Transverse colon (tissue), 4 donors: ENCODE measurements at regions not wholly inside any gene's neighbourhood (a gene's known extent, or its start where the extent isn't known, plus 50 kb on each side); places are given as distances from the start of the nearest gene placed in this dataset.

Experiments
- DNase-seq: peaks from one replicate; pipeline ENCODE4 v3.0.0-alpha.2; 2019
- H3K27ac ChIP-seq, 4 donors: fragments of 200-600 bp; sonication (generic); 2 replicates each; pipeline ENCODE4 v1.5.1; 2016 to 2018; ENCODE audit warnings: inconsistent platforms in 4 of 4
- H3K27me3 ChIP-seq: fragments of 200-600 bp; sonication (generic); 2 replicates; pipeline ENCODE4 v1.5.1; 2017; ENCODE audit warnings: inconsistent platforms
- H3K36me3 ChIP-seq, 4 donors: fragments of 200-600 bp; sonication (generic); 2 replicates each; pipeline ENCODE4 v1.5.1; 2017 to 2019; ENCODE audit warnings: inconsistent platforms in 4 of 4
- H3K4me1 ChIP-seq, 4 donors: fragments of 200-600 bp; sonication (generic); 2 replicates each; pipeline ENCODE4 v1.5.1; 2017 to 2020; ENCODE audit warnings: inconsistent platforms in 4 of 4
- H3K4me3 ChIP-seq, 4 donors: fragments of 200-600 bp; sonication (generic); 1 replicate in 1 of 4; 2 replicates in 3 of 4; pipeline versions ENCODE4 v1.5.1 to v1.6.1; 2017 to 2019; ENCODE audit warnings: inconsistent platforms in 4 of 4
- H3K9me3 ChIP-seq, 2 donors: fragments of 200-600 bp; sonication (generic); 2 replicates each; pipeline ENCODE4 v1.5.1; 2017 to 2019; ENCODE audit warnings: inconsistent platforms in 2 of 2
- EP300 ChIP-seq: sonication (generic); formaldehyde crosslinking; IDR thresholded peaks from one replicate; pipeline ENCODE4 v1.6.1; 2017; ENCODE audit warnings: antibody characterized with exemption, low read depth
- POLR2A ChIP-seq: fragments of 450-650 bp; IDR thresholded peaks from one replicate; pipeline ENCODE4 v1.6.1; 2016; ENCODE audit warnings: antibody characterized with exemption, mild to moderate bottlenecking, moderate library complexity
- POLR2AphosphoS5 ChIP-seq, 3 donors: sonication (generic); formaldehyde crosslinking; IDR thresholded peaks; one replicate each; pipeline ENCODE4 v1.6.1; 2016; ENCODE audit warnings: antibody characterized with exemption in 3 of 3
- WGBS, 2 donors: methylation state at CpG; one replicate each; pipeline ENCODE4 v1.1.5; 2018; ENCODE audit warnings: low coverage in 1 of 2; 5-methylcytosine and 5-hydroxymethylcytosine counted together
- in situ Hi-C, 4 donors: fragments of 200-750 bp; cut with MboI; loops; one replicate each; pipeline versions ENCODE4 v1.15.0 to v1.15.1; 2017; ENCODE audit warnings: low sequenced_read_pairs in 3 of 4, low pct_ligation_motif_present in 1 of 4, low pct_unique_long_range_greater_than_20kb in 1 of 4
- intact Hi-C: fragments of 100-400 bp; cut with DNase I; formaldehyde crosslinking; loops from one replicate; pipeline ENCODE4 v1.15.1; 2023; ENCODE audit warnings: low total_unique reads
- TF ChIP-seq, protein P1 (sequence below), 5 experiments: fragments of 200-600 bp in 3 of 5; fragments of 450-650 bp in 2 of 5; sonication (generic) in 3 of 5; IDR thresholded peaks; 1 replicate in 2 of 5; 2 replicates in 3 of 5; pipeline ENCODE4 v1.5.1; 2016 to 2017; ENCODE audit warnings: antibody characterized with exemption in 5 of 5, inconsistent platforms in 3 of 5, mild to moderate bottlenecking in 2 of 5, moderate library complexity in 1 of 5

DNA sequence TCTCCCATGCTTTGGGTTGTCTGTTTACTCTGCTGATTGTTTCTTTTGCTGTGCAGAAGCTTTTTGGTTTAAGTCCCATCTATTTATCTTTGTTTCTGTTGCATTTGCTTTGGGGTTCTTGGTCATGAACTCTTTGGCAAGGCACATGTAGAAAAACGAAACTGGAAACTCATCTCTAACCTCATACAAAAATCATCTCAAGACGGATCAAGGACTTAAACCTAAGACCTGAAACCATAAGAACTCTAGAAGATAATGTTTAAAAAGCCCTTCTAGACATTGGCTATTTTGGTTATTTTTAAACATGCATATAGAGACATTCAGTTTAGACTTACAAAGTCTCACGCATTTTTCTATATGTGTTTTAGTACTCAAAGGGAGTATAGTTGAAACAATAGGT lies 1164.3 kb upstream of the GYPC start:
- Histone ChIP-seq H3K4me1 (no peaks in the 10 kb centered on the region), H3K27me3 (no peaks in the 10 kb centered on the region), H3K27ac (no peak overlapping the region), H3K9me3 (no peaks in the 10 kb centered on the region), H3K36me3 (no peaks in the 10 kb centered on the region), H3K4me3 (no peak overlapping the region)
- intact Hi-C loops, result no loop called here
- WGBS, 2 donors, result 74 to 93% methylated on average over 3 of the region's 3 CpGs
- DNase-seq, result no peak
- in situ Hi-C loops, result no loop called here
- no peak for TF ChIP-seq EP300
- TF ChIP-seq, protein P1, sequence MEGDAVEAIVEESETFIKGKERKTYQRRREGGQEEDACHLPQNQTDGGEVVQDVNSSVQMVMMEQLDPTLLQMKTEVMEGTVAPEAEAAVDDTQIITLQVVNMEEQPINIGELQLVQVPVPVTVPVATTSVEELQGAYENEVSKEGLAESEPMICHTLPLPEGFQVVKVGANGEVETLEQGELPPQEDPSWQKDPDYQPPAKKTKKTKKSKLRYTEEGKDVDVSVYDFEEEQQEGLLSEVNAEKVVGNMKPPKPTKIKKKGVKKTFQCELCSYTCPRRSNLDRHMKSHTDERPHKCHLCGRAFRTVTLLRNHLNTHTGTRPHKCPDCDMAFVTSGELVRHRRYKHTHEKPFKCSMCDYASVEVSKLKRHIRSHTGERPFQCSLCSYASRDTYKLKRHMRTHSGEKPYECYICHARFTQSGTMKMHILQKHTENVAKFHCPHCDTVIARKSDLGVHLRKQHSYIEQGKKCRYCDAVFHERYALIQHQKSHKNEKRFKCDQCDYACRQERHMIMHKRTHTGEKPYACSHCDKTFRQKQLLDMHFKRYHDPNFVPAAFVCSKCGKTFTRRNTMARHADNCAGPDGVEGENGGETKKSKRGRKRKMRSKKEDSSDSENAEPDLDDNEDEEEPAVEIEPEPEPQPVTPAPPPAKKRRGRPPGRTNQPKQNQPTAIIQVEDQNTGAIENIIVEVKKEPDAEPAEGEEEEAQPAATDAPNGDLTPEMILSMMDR (IDR thresholded peaks at IDR 0.05), result no peak

DNA sequence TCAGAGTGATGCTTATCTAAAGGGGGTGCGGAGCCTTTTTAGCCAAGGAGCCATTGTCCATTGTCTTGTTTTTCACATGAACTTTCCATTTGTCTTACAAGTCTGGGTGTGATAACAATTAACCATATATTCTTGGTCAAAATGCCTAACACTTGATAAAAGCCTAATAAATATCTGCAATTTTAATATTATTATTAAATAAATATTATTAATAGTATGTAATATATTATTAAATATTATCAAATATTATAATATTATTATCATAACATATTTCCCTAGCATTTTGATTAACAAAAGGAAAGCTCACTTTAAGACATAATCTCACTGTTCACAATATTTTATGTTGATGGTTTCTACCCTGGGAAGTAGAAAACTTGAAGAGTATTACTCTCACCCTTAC lies 1143.6 kb upstream of the GYPC start:
- 95 to 100% methylated on average over 1 of the region's 1 CpG for WGBS, 2 donors

DNA sequence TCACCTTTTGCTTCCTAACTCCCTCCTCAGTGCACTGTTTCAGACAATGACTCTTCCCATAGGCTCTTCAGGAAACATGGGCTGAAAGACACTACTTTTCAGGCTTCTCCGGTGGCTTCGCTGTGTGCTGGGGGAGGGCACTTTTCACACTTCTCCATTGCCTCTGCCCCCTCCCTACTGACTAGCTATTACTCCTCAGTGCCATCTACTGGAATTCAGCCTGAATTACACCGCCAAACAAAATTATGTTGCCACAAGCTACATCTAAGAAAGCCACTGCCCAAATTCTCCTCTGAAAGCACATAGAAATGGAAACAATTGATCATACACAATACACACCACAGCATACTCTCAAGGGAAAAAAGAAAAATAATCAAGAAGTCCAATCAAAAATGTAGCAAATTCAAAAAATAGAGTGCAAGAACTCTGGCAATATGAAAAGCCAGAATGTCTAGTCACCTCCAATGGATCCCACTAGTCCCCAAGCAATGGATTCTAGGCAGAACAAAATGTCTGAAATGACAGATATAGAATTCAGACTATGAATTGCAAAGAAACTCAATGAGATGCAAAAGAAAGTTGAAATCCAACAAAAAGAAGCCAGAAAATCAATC lies 1139.4 kb upstream of the GYPC start:
- in situ Hi-C loops, result no loop called here
- H3K27me3 ChIP-seq, result no peaks in the 10 kb centered on the region
- TF ChIP-seq EP300, result no peak
- TF ChIP-seq, protein P1 (IDR thresholded peaks at IDR 0.05), result peak; percentile 36 to 52 (median 46)
- 76 to 83% methylated on average over 2 to 3 of the region's 3 CpGs for WGBS, 2 donors
- no peaks in the 10 kb centered on the region for H3K4me1 ChIP-seq
- H3K4me3 ChIP-seq, result no peak overlapping the region
- no peak for DNase-seq
- no peak overlapping the region for H3K27ac ChIP-seq
- intact Hi-C loops, result no loop called here
- H3K9me3 ChIP-seq, result peaks cover 0 to 4% of the 10 kb centered on the region in 2 donors
- H3K36me3 ChIP-seq, result no peaks in the 10 kb centered on the region

More for the DNA sequence above, 1143.6 kb upstream of the GYPC start:
- in situ Hi-C loops, result no loop called here
- H3K4me3 ChIP-seq, result no peak overlapping the region
- intact Hi-C loops, result no loop called here
- no peaks in the 10 kb centered on the region for H3K27me3 ChIP-seq
- DNase-seq, result no peak
- H3K9me3 ChIP-seq, result peaks cover 0 to 4% of the 10 kb centered on the region in 2 donors
- H3K36me3 ChIP-seq, result no peaks in the 10 kb centered on the region
- no peaks in the 10 kb centered on the region for H3K4me1 ChIP-seq
- H3K27ac ChIP-seq, result no peak overlapping the region
- TF ChIP-seq, protein P1 (IDR thresholded peaks at IDR 0.05), result no peak
- TF ChIP-seq POLR2AphosphoS5 (IDR thresholded peaks at IDR 0.05) (no peak), POLR2A (no peak), EP300 (no peak)

DNA sequence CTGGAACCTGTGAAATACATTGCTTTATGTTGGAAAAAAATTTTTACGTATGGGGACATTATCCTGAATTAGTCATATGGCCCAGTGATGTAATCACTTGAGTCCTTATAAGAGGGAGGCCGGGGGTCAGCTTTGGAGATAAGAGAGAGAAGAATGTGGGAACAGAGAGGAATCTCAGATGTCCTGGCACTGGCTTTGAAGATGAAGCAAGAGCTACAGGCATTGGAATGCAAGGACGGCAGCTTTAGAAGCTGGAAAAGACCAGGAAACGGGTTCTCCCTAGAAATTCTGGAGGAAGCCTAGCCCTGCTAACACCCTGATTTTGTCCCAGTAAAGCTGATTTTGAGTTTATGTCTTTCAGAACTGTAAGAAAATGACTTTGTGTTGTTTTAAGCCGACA lies 1129.9 kb upstream of the GYPC start:
- TF ChIP-seq POLR2AphosphoS5 (IDR thresholded peaks at IDR 0.05) (no peak), POLR2A (no peak), EP300 (no peak)
- TF ChIP-seq, protein P1 (IDR thresholded peaks at IDR 0.05), result no peak
- no peak for DNase-seq
- in situ Hi-C loops, result no loop called here
- WGBS, 2 donors, result 72 to 79% methylated on average over 5 of the region's 5 CpGs
- no peak overlapping the region for H3K27ac ChIP-seq
- no peaks in the 10 kb centered on the region for H3K27me3 ChIP-seq
- no peaks in the 10 kb centered on the region for H3K36me3 ChIP-seq
- H3K4me1 ChIP-seq, result no peaks in the 10 kb centered on the region
- no peak overlapping the region for H3K4me3 ChIP-seq
- intact Hi-C loops, result no loop called here
- H3K9me3 ChIP-seq, result no peaks in the 10 kb centered on the region
